K562 (cell line): ENCODE measurements at regions not wholly inside any gene's neighbourhood (a gene's known extent, or its start where the extent isn't known, plus 50 kb on each side); places are given as distances from the start of the nearest gene placed in this dataset.
"Not testable (repeated sequence)": the region's sequence is repeated elsewhere in the genome, so short reads cannot be mapped to it uniquely, and the experiment has no call there.

Experiments
- ATAC-seq: fragments of 200-7000 bp; cut with Tn5 transposase; 3 replicates; pipeline ENCODE4 v1.9.1; 2020; ENCODE audit warnings: moderate library complexity
- BruUV-seq: library from RNA; stranded (reverse); fragments of 400-500 nt; replicated peaks from 2 replicates; lab custom pipeline; 2021; lab: Mats Ljungman, UMichigan
- CTCF ChIA-PET: fragments of 300-600 bp; formaldehyde crosslinking; extraction: SDS; loops from one replicate; lab custom pipeline; 2021; ENCODE audit warnings: low intra/inter-chr PET ratio; lab: Yijun Ruan, JAX
- POLR2A ChIA-PET: fragments of 300-600, 350-650 bp; sonication (Branson Sonifier 250); formaldehyde crosslinking; extraction: SDS; loops from one replicate; lab custom pipeline; 2021; ENCODE audit warnings: antibody characterized with exemption, inconsistent platforms; lab: Yijun Ruan, JAX
- DNase-seq, 4 experiments: peaks; one replicate each; pipeline versions ENCODE4 v3.0.0 to v3.0.0-alpha.2; 2011 to 2018; ENCODE audit warnings: low spot score in 3 of 4, mixed read lengths in 3 of 4; ENCODE audit errors: extremely low read depth in 1 of 4
- FAIRE-seq: peaks from 2 replicates; lab custom pipeline; 2011; peaks lifted over from hg19 to GRCh38; lab: Jason Lieb, UNC
- H2AFZ ChIP-seq: 2 replicates; pipeline ENCODE4 v1.6.0; 2011; ENCODE audit warnings: low read depth, low read length, control low read depth, inconsistent platforms
- H3K27ac ChIP-seq: fragments of 200-600 bp; 3 replicates; pipeline ENCODE4 v1.8.0; 2011; ENCODE audit warnings: low read depth, mild to moderate bottlenecking, control low read depth, inconsistent platforms, low read length, moderate library complexity, mixed read lengths; ENCODE audit errors: extremely low read depth
- H3K27me3 ChIP-seq, 2 experiments: fragments of 300-600 bp in 1 of 2; 2 replicates in 1 of 2; 3 replicates in 1 of 2; pipeline versions ENCODE4 v1.6.0 to v1.8.0; 2011; ENCODE audit warnings: inconsistent platforms in 2 of 2, low read length in 2 of 2, mild to moderate bottlenecking in 1 of 2, mixed read lengths in 1 of 2, moderate library complexity in 1 of 2; ENCODE audit not compliant: control insufficient read depth in 2 of 2, insufficient read depth in 2 of 2
- H3K36me3 ChIP-seq: fragments of 300-600 bp; 3 replicates; pipeline ENCODE4 v1.8.0; 2011; ENCODE audit warnings: mild to moderate bottlenecking, low read length, inconsistent platforms; ENCODE audit not compliant: control insufficient read depth, insufficient read depth
- H3K4me1 ChIP-seq, 2 experiments: fragments of 200-600 bp in 1 of 2; replicated peaks in 1 of 2; 2 replicates in 1 of 2; 3 replicates in 1 of 2; pipeline versions ENCODE4 v1.5.1 to v1.8.0; 2011; ENCODE audit warnings: inconsistent platforms in 2 of 2, low read length in 2 of 2, mild to moderate bottlenecking in 1 of 2, mixed read lengths in 1 of 2, moderate library complexity in 1 of 2; ENCODE audit not compliant: control insufficient read depth in 2 of 2, insufficient read depth in 2 of 2
- H3K4me2 ChIP-seq: 2 replicates; pipeline ENCODE4 v1.6.1; 2011; ENCODE audit warnings: low read length, control low read depth, inconsistent platforms, mixed read lengths; ENCODE audit not compliant: insufficient read depth
- H3K4me3 ChIP-seq: fragments of 200-600 bp; sonication (generic), shearing (Covaris generic); 2 replicates; pipeline ENCODE4 v1.5.1; 2016; ENCODE audit warnings: control low read depth, inconsistent platforms
- H3K79me2 ChIP-seq: fragments of 200-600 bp; 3 replicates; pipeline ENCODE4 v1.8.0; 2011; ENCODE audit warnings: low read length, inconsistent platforms; ENCODE audit not compliant: control insufficient read depth, insufficient read depth
- H3K9ac ChIP-seq, 2 experiments: 2 replicates each; pipeline versions ENCODE4 v1.6.0 to v1.6.1; 2011; ENCODE audit warnings: low read depth in 2 of 2, low read length in 2 of 2, control low read depth in 1 of 2, inconsistent platforms in 1 of 2, mild to moderate bottlenecking in 1 of 2, mixed read lengths in 1 of 2; ENCODE audit not compliant: insufficient read depth in 1 of 2
- H3K9me1 ChIP-seq: one replicate; pipeline ENCODE4 v1.6.0; 2011; ENCODE audit warnings: inconsistent platforms, mild to moderate bottlenecking, low read length, moderate library complexity; ENCODE audit not compliant: control insufficient read depth, insufficient read depth
- H3K9me3 ChIP-seq: replicated peaks from 2 replicates; pipeline ENCODE4 v1.5.1; 2011; ENCODE audit warnings: low read depth, low read length, inconsistent platforms; ENCODE audit not compliant: control insufficient read depth, insufficient read depth
- H4K20me1 ChIP-seq: replicated peaks from 2 replicates; pipeline ENCODE4 v1.6.1; 2011; ENCODE audit warnings: low read length, inconsistent platforms, mixed read lengths; ENCODE audit not compliant: control insufficient read depth, insufficient read depth
- ARID2 ChIP-seq: fragments of 450-650 bp; IDR thresholded peaks from 2 replicates; pipeline ENCODE4 v1.6.1; 2017; ENCODE audit warnings: antibody characterized with exemption, mild to moderate bottlenecking
- BRD4 ChIP-seq: fragments of 200-600 bp; sonication (generic); IDR thresholded peaks from 2 replicates; pipeline ENCODE4 v1.6.1; 2017; ENCODE audit warnings: inconsistent platforms
- ELF4 ChIP-seq: fragments of 450-650 bp; formaldehyde crosslinking; IDR thresholded peaks from 2 replicates; pipeline ENCODE4 v1.4.0; 2022; ENCODE audit warnings: missing genetic modification characterization
- GTF2B ChIP-seq: IDR thresholded peaks from 2 replicates; pipeline ENCODE4 v1.6.1; 2011; ENCODE audit not compliant: insufficient read length; ENCODE audit errors: extremely low read depth
- HOXB6 ChIP-seq: fragments of 250-450 bp; sonication (Bioruptor Pico); IDR thresholded peaks from 2 replicates; pipeline ENCODE4 v1.5.1; 2022; ENCODE audit warnings: mild to moderate bottlenecking, borderline replicate concordance
- ID3 ChIP-seq, 2 experiments: fragments of 250-450 bp in 1 of 2; fragments of 450-650 bp in 1 of 2; sonication (Bioruptor Pico) in 1 of 2; IDR thresholded peaks; 2 replicates each; pipeline versions ENCODE4 v1.6.1 to v1.8.0; 2016 to 2021; ENCODE audit warnings: mild to moderate bottlenecking in 2 of 2, moderate library complexity in 2 of 2, missing compliant biosample characterization in 1 of 2, missing genetic modification characterization in 1 of 2
- LCOR ChIP-seq: sonication (generic); formaldehyde crosslinking; IDR thresholded peaks from 2 replicates; pipeline ENCODE4 v1.8.0; 2022; ENCODE audit warnings: mild to moderate bottlenecking, missing genetic modification reagents
- MAZ ChIP-seq, 2 experiments: fragments of 450-650 bp in 1 of 2; sonication (generic) in 1 of 2; formaldehyde crosslinking; IDR thresholded peaks in 1 of 2; conservative IDR thresholded peaks in 1 of 2; 2 replicates each; pipeline versions ENCODE4 v1.4.0 to v1.5.0; 2020; ENCODE audit warnings: mild to moderate bottlenecking in 1 of 2, missing genetic modification reagents in 1 of 2
- NFRKB ChIP-seq: fragments of 450-650 bp; IDR thresholded peaks from 2 replicates; pipeline ENCODE4 v1.6.1; 2016; ENCODE audit warnings: low read depth
- RBM25 ChIP-seq: fragments of 200-400 bp; formaldehyde crosslinking; IDR thresholded peaks from 2 replicates; pipeline ENCODE4 v1.6.1; 2018; ENCODE audit warnings: low read length, low read depth, moderate library complexity; ENCODE audit not compliant: severe bottlenecking
- SNRNP70 ChIP-seq: fragments of 200-400 bp; formaldehyde crosslinking; optimal IDR thresholded peaks from 2 replicates; pipeline ENCODE3; 2017; ENCODE audit warnings: low read depth, low read length
- TCF3 ChIP-seq: sonication (generic); formaldehyde crosslinking; IDR thresholded peaks from 2 replicates; pipeline ENCODE4 v1.4.0; 2020; ENCODE audit warnings: mild to moderate bottlenecking, missing genetic modification reagents
- ZNF766 ChIP-seq: fragments of 200-800 bp; sonication (Bioruptor generic); conservative IDR thresholded peaks from 2 replicates; pipeline ENCODE4 v1.6.1; 2016; ENCODE audit warnings: missing genetic modification characterization, missing compliant biosample characterization
- WGBS: fragments of 100-300 bp; shearing (Covaris generic); methylation state at CpG from one replicate; pipeline ENCODE4 v1.1.6; 2016; ENCODE audit warnings: low coverage, mixed read lengths; ENCODE audit not compliant: insufficient coverage; ENCODE audit errors: missing lambda C conversion rate; 5-methylcytosine and 5-hydroxymethylcytosine counted together
- in situ Hi-C: fragments of 300-500 bp; cut with MboI; formaldehyde crosslinking; loops from 4 replicates; pipeline ENCODE4 v1.15.0; 2018; ENCODE audit warnings: inconsistent platforms, mixed read lengths
- intact Hi-C: fragments of 100-400 bp; cut with micrococcal nuclease; formaldehyde crosslinking; loops from 2 replicates; pipeline ENCODE4 v1.14.2; 2022

- H3K4me2 ChIP-seq, H3K9me1 ChIP-seq, H4K20me1 ChIP-seq, ATAC-seq, H3K27ac ChIP-seq, H2AFZ ChIP-seq, FAIRE-seq, CTCF ChIA-PET, H3K9me3 ChIP-seq, H3K4me1 ChIP-seq, DNase-seq, in situ Hi-C loops, BruUV-seq, H3K36me3 ChIP-seq: not testable (repeated sequence)
- POLR2A ChIA-PET = interaction anchor here (0.6 to 0.7 kb wide), 2 partner anchors 10 to 30 kb away, joined by 3 to 4 read pairs; no protein-coding TSS in a partner anchor
- 1% methylated on average over 4 of the region's 4 CpGs for WGBS
- TF ChIP-seq ZNF766 = 0 out of 2 replicates have a peak, but pooled peaks have one; percentile 41
- TF ChIP-seq, all 486 proteins: peak for 1; not testable (repeated sequence) for 485
- intact Hi-C loops, H3K79me2 ChIP-seq, H3K9ac ChIP-seq, H3K4me3 ChIP-seq: not testable (repeated sequence)
- peaks cover 27 to 33% of the 10 kb centered on the region in 2 experiments for H3K27me3 ChIP-seq
Measured at GRCh38 chr7:148519386-148519785, 71.2 kb upstream of the C7orf33 start.

- 1% methylated on average over 7 of the region's 7 CpGs for WGBS
- no peak overlapping the region for H3K9ac ChIP-seq
- no TSS peak for BruUV-seq
- no peaks in the 10 kb centered on the region for H4K20me1 ChIP-seq
- H3K27ac ChIP-seq = no peak overlapping the region
- H3K9me3 ChIP-seq = no peaks in the 10 kb centered on the region
- ChIA-PET POLR2A (interaction anchor here (0.6 to 0.8 kb wide), 2 partner anchors 21 to 48 kb away, joined by 3 read pairs; no protein-coding TSS in a partner anchor), CTCF (no interaction called here)
- H3K4me2 ChIP-seq = no peak overlapping the region
- H3K27me3 ChIP-seq = peaks cover 21 to 25% of the 10 kb centered on the region in 2 experiments; a peak in 4 of 5 replicates
- in situ Hi-C loops (no loop called here), intact Hi-C loops (no loop called here)
- H2AFZ ChIP-seq = no peak overlapping the region
- ATAC-seq = no peak
- H3K4me1 ChIP-seq = no peaks in the 10 kb centered on the region
- no peak for DNase-seq
- H3K79me2 ChIP-seq = no peaks in the 10 kb centered on the region
- H3K36me3 ChIP-seq = no peaks in the 10 kb centered on the region
- FAIRE-seq = no peak
- no peak overlapping the region for H3K4me3 ChIP-seq
- no peaks in the 10 kb centered on the region for H3K9me1 ChIP-seq
- TF ChIP-seq GTF2B (no peak), LCOR (CRISPR knock-in tag) (no peak), BRD4 (no peak), NFRKB (no peak), ELF4 (CRISPR knock-in tag) (no peak), SNRNP70 (no peak), TCF3 (no peak), RBM25 (no peak), HOXB6 (no peak), ID3 (CRISPR knock-in tag; IDR thresholded peaks at IDR 0.05) (no peak), ID3 (tag; IDR thresholded peaks at IDR 0.05) (no peak), MAZ (CRISPR knock-in tag; conservative IDR thresholded peaks at IDR 0.05 in 1 of 2, IDR thresholded peaks at IDR 0.05 in 1 of 2) (no peak), ARID2 (no peak)
Measured at GRCh38 chr7:148521271-148521670, 69.3 kb upstream of the C7orf33 start.
